ENCODE measurements at regions not wholly inside any gene's neighbourhood (a gene's known extent, or its start where the extent isn't known, plus 50 kb on each side); places are given as distances from the start of the nearest gene placed in this dataset.

GRCh38 chr17:51372345-51373004 lies 112.1 kb downstream of the UTP18 start (continued):
- TF ChIP-seq FIP1L1 (IDR thresholded peaks at IDR 0.05; ENCODE audit: low read depth, low read length, poor library complexity, severe bottlenecking) (no peak), MIER1 (IDR thresholded peaks at IDR 0.05; ENCODE audit: low read depth) (no peak), THAP12 (CRISPR knock-in tag; IDR thresholded peaks at IDR 0.05) (no peak), TRIM28 (IDR thresholded peaks at IDR 0.05) (no peak), TEAD2 (tag; IDR thresholded peaks at IDR 0.05) (peak; percentile 78; the same call in 1 of the 2 replicates), POLR2A (conservative IDR thresholded peaks at IDR 0.05) (no peak), RERE (CRISPR knock-in tag; IDR thresholded peaks at IDR 0.05; ENCODE audit: borderline replicate concordance) (no peak), GTF3C2 (IDR thresholded peaks at IDR 0.05; ENCODE audit: borderline replicate concordance, extremely low read depth, insufficient read length) (no peak), MTA1 (IDR thresholded peaks at IDR 0.05; ENCODE audit: borderline replicate concordance) (no peak), BHLHE40 (IDR thresholded peaks at IDR 0.05; ENCODE audit: low read length) (no peak), TEAD1 (CRISPR knock-in tag; IDR thresholded peaks at IDR 0.05) (peak; percentile 40 to 72; a peak in 2 of 4 replicates), SMARCE1 (IDR thresholded peaks at IDR 0.05) (no peak), KLF6 (CRISPR knock-in tag; IDR thresholded peaks at IDR 0.05; ENCODE audit: borderline replicate concordance) (no peak), TARDBP (IDR thresholded peaks at IDR 0.05) (no peak), MTA2 (IDR thresholded peaks at IDR 0.05; ENCODE audit: low read depth) (no peak), IRF2 (CRISPR knock-in tag; IDR thresholded peaks at IDR 0.05) (no peak), SRSF9 (IDR thresholded peaks at IDR 0.05; ENCODE audit: borderline replicate concordance, low read depth, low read length) (no peak), NUFIP1 (IDR thresholded peaks at IDR 0.05; ENCODE audit: partially characterized antibody) (no peak), RB1 (IDR thresholded peaks at IDR 0.05; ENCODE audit: low read depth) (no peak)
